Activated CD8-positive, alpha-beta memory T cell treated with anti-CD3 and anti-CD28 coated beads, Interleukin-2, amount 10 ng/mL, durations not matched to agents 7 days and 5 days (primary cell): ENCODE measurements at regions not wholly inside any gene's neighbourhood (a gene's known extent, or its start where the extent isn't known, plus 50 kb on each side); places are given as distances from the start of the nearest gene placed in this dataset.

ENCODE experiments used
- ATAC-seq: fragments of 150-1000 bp; cut with Tn5 transposase; one replicate; pipeline ENCODE4 v1.10.0; 2021; ENCODE audit warnings: moderate library complexity
- CTCF ChIA-PET: fragments of 350-600 bp; sonication (Branson Sonifier 250); formaldehyde crosslinking; loops from one replicate; lab custom pipeline; 2021; ENCODE audit warnings: antibody characterized with exemption; lab: Charles Lee
- DNase-seq: peaks from one replicate; pipeline ENCODE4 v3.0.0-alpha.2; 2020
- H3K27ac Mint-ChIP-seq: one replicate; pipeline ENCODE4 v1.8.0; 2021; ENCODE audit warnings: mild to moderate bottlenecking, mixed read lengths
- H3K27me3 Mint-ChIP-seq: one replicate; pipeline ENCODE4 v1.8.0; 2021; ENCODE audit warnings: mixed read lengths
- H3K36me3 Mint-ChIP-seq: one replicate; pipeline ENCODE4 v1.8.0; 2021; ENCODE audit warnings: mild to moderate bottlenecking, mixed read lengths
- H3K4me1 Mint-ChIP-seq: one replicate; pipeline ENCODE4 v1.8.0; 2021; ENCODE audit warnings: mixed read lengths
- H3K4me3 Mint-ChIP-seq: one replicate; pipeline ENCODE4 v1.8.0; 2021; ENCODE audit warnings: mild to moderate bottlenecking, moderate library complexity, mixed read lengths
- H3K9me3 Mint-ChIP-seq: one replicate; pipeline ENCODE4 v1.8.0; 2022; ENCODE audit warnings: low read depth, mixed read lengths

DNA sequence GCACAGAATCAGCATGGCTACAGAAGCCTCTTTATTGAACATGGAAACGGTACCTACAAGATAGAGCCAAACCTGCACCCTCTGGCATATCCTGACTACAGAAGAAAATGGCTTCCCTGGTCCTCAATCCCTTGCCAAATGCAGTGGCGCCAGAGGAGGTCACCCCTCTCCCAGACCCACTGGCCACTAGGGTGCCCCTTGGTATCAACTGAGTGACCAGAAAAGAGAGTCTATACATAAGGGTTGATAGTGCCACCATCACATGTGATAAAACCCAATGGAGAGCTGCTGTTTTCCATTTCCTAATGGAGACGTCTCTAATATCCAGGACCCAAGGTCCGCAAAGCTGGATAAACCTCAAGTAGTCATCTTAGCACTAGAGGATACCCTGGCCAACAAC is 52.7 kb upstream of the ALK start:
- CTCF ChIA-PET = no interaction called here
- no peaks in the 10 kb centered on the region for H3K9me3 Mint-ChIP-seq
- no peaks in the 10 kb centered on the region for H3K27me3 Mint-ChIP-seq
- no peaks in the 10 kb centered on the region for H3K36me3 Mint-ChIP-seq
- H3K4me1 Mint-ChIP-seq = no peaks in the 10 kb centered on the region
- no peak overlapping the region for H3K27ac Mint-ChIP-seq
- DNase-seq (no peak), ATAC-seq (no peak)
- no peak overlapping the region for H3K4me3 Mint-ChIP-seq

DNA sequence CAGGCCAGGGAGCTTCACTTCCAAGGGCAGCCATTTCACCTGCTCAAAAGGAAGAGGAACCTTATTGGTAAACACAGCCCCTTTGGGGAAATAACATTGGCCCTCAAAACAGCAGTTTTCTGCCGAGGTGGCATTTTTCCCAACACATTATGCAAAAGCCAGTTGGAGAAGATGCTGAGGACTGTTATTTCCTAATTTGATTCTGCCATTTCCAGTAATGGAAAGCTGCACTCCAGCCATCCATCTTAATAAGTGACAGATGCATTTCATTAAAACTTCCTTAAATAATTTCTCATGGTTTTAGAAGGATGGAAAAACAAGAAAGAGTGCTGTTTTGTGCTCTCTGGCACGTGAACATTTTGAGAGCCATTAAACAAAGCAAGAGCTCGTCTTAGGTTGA is 55.9 kb upstream of the ALK start:
- Mint-ChIP-seq H3K9me3 (no peaks in the 10 kb centered on the region), H3K4me1 (no peaks in the 10 kb centered on the region), H3K27me3 (peaks cover 5% of the 10 kb centered on the region), H3K4me3 (no peak overlapping the region), H3K27ac (no peak overlapping the region), H3K36me3 (no peaks in the 10 kb centered on the region)
- CTCF ChIA-PET = no interaction called here
- DNase-seq = no peak
- ATAC-seq = no peak

DNA sequence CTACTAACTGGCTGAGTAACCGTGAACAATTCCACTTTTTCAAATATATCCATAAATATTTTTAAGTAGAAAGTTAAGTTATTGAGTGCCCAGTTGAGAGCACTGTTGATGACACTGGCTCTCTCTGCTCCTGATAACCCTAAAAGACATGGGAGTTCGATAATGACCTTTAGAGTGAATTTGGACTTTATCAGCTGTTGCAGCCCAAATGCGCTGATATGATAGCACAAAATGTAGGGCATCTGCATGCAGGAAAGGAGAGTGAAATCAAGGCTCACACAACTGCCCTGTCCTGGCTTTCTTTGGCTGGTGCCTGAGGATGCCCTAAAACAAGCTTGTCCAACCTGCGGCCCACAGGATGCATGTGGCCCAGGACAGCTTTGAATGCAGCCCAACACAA is 60.0 kb upstream of the ALK start:
- Mint-ChIP-seq H3K27me3 (peaks cover 5% of the 10 kb centered on the region), H3K27ac (no peak overlapping the region), H3K36me3 (no peaks in the 10 kb centered on the region), H3K9me3 (no peaks in the 10 kb centered on the region), H3K4me3 (no peak overlapping the region), H3K4me1 (no peaks in the 10 kb centered on the region)
- ATAC-seq (no peak), DNase-seq (no peak)
- CTCF ChIA-PET = no interaction called here

DNA sequence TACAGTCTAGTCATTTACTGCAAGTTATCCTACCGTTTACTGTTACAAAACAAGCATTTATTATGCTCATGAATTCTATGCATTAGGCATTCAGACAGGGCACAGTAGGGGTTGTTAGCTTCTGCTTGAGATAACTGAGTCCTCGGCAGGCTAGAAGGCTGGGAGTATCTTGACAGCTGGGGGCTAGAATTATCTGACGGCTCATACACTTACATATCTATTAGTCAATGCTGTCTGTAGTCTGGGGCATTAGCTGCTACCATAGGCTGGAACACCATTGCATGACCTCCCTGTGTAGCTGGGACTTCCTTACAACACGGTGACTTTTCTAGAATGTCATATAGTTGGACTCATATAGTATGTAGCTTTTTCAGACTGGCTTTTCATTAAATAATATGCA is 61.9 kb upstream of the ALK start:
- no peaks in the 10 kb centered on the region for H3K36me3 Mint-ChIP-seq
- CTCF ChIA-PET = no interaction called here
- peaks cover 5% of the 10 kb centered on the region for H3K27me3 Mint-ChIP-seq
- H3K4me1 Mint-ChIP-seq = no peaks in the 10 kb centered on the region
- no peak overlapping the region for H3K27ac Mint-ChIP-seq
- no peaks in the 10 kb centered on the region for H3K9me3 Mint-ChIP-seq
- no peak for ATAC-seq
- no peak overlapping the region for H3K4me3 Mint-ChIP-seq
- DNase-seq = no peak

DNA sequence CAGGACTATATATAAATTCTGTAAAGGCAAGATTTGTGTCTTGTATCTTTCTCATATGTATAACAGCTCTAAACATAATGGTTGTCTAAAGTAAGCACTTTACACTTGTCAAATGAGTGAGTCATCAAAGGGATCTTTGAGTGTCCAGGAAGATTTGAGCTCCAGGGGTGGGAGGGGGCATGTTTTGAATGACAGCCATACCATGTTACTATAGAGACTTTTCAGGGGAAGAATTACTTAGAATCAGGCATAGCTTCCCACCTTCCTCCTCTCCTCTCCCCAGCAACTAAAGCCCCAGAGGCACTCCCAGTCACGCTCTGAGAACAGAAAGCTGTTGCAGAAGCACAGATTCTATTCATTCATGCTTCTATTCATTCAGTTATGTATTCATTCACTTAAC is 65.8 kb upstream of the ALK start:
- no peaks in the 10 kb centered on the region for H3K36me3 Mint-ChIP-seq
- CTCF ChIA-PET = no interaction called here
- H3K4me1 Mint-ChIP-seq = no peaks in the 10 kb centered on the region
- DNase-seq (no peak), ATAC-seq (no peak)
- peaks cover under 1% of the 10 kb centered on the region for H3K27me3 Mint-ChIP-seq
- H3K9me3 Mint-ChIP-seq = no peaks in the 10 kb centered on the region
- no peak overlapping the region for H3K27ac Mint-ChIP-seq
- no peak overlapping the region for H3K4me3 Mint-ChIP-seq

DNA sequence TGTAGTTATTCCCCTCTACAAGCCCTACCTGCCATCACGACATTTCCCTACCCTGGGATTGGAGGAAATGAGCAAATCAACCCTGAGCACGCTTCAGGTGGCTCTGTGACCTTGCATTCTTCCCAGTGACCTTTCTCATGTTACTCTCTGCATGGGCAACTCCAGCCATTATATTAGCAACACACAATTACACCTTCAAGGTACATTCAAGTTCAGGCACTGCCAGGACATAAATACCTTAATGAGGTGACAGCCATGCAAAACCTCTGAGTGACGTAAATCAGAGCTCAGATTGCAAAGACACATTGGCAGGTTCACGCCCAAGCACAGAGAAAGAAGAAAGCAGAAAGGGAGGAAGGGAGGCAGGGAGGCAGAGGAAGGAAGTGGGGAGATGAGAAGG is 68.7 kb upstream of the ALK start:
- Mint-ChIP-seq H3K4me1 (no peaks in the 10 kb centered on the region), H3K27ac (no peak overlapping the region), H3K4me3 (no peak overlapping the region), H3K36me3 (no peaks in the 10 kb centered on the region), H3K9me3 (no peaks in the 10 kb centered on the region), H3K27me3 (no peaks in the 10 kb centered on the region)
- DNase-seq = no peak
- ATAC-seq = no peak
- CTCF ChIA-PET = no interaction called here

DNA sequence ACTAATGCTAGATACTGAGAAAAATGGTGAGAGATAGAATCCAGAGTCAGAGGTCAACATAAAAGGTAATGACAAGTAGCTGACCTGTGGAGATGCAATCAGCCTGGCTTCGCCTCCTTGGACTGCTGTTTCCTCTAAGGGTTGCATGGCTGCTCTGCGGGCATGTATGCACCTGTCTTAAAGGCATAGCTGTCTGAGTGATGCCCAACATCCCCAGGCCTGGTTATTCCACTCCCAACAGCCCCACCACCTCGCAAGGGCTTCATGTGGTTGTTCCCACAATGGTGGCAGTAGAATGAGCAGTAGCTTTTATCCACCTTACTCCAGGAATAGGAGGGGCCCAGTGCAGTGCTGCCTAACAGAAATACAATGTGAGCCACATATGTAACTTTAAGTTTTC is 69.7 kb upstream of the ALK start:
- H3K9me3 Mint-ChIP-seq = no peaks in the 10 kb centered on the region
- H3K36me3 Mint-ChIP-seq = no peaks in the 10 kb centered on the region
- CTCF ChIA-PET = no interaction called here
- H3K27ac Mint-ChIP-seq = no peak overlapping the region
- DNase-seq = no peak
- no peaks in the 10 kb centered on the region for H3K4me1 Mint-ChIP-seq
- H3K4me3 Mint-ChIP-seq = no peak overlapping the region
- H3K27me3 Mint-ChIP-seq = peaks cover under 1% of the 10 kb centered on the region
- no peak for ATAC-seq

DNA sequence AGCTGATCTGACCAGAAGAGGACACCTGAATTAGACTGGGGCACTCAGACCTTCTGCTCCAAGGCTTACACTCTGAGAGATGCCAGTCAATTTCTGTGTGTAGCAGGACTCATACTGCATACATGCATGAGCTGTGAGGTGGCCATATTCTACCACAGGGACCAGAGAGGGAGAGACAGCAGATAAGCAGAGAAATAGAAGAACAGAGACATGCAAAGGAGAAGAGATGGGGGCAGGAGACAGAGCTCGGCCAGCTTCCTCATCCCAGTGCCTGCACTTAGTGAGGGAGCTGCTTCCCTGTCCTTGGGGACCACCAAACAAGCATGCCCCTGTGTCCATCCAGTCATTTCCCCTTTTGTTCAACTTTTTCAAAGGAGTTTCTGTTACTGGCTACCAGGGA is 73.9 kb upstream of the ALK start:
- H3K9me3 Mint-ChIP-seq = no peaks in the 10 kb centered on the region

DNA sequence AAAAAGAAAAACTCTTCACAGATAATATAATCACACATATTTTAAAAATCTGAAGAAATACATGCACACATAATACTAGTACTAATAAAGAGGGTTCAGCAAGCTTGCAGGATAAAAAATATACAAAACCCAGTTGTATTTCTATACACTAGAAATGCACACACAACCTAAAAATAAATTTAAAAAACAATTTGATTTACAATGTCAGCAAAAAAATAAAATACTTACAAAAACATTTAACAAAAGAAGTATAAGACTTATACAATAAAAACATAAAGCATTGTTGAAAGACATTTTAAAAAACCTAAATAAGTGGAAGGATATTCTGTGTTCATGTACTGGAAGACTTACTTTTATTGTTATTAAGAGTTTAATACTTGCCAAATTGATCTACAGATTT is 81.7 kb upstream of the ALK start:
- no peaks in the 10 kb centered on the region for H3K4me1 Mint-ChIP-seq
- ATAC-seq (no peak), DNase-seq (no peak)
- CTCF ChIA-PET = no interaction called here
- no peaks in the 10 kb centered on the region for H3K36me3 Mint-ChIP-seq
- H3K9me3 Mint-ChIP-seq = no peaks in the 10 kb centered on the region
- peaks cover 7% of the 10 kb centered on the region for H3K27me3 Mint-ChIP-seq
- no peak overlapping the region for H3K4me3 Mint-ChIP-seq
- H3K27ac Mint-ChIP-seq = no peak overlapping the region

More for the DNA sequence above, 73.9 kb upstream of the ALK start:
- CTCF ChIA-PET = no interaction called here
- ATAC-seq (no peak), DNase-seq (no peak)
- no peaks in the 10 kb centered on the region for H3K4me1 Mint-ChIP-seq
- H3K27ac Mint-ChIP-seq = no peak overlapping the region
- H3K36me3 Mint-ChIP-seq = no peaks in the 10 kb centered on the region
- H3K4me3 Mint-ChIP-seq = no peak overlapping the region
- H3K27me3 Mint-ChIP-seq = peaks cover 18% of the 10 kb centered on the region

DNA sequence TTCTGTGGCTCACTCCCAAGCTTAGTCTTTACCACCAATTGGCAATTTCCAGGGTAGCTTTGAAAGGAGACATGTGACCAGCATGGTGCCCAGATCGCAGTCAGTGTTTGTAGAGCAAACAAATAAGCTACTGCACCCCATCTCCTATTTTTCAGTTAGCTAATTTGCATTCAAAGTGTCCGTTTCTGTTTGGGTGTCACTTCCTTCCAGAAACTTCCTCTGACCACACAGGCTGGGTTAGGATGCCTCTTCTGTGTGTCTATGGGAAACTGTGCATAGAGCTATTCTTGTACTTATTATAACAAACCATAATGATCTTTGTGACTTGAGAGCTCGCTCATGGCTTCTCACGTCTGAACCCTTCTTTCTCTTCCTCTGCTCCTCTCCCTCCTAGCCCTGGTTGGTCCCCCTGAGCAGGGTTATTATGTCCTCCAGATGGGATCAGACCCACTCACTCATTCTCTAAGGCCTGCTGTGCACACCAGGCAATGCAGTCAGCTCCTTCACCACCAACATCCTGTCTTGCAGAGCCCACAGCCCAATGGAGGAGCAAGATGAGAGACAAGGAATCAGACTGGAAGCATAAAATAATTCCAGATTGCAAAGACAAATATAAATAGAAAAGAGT is 101.2 kb upstream of the ALK start:
- peaks cover 11% of the 10 kb centered on the region for H3K27me3 Mint-ChIP-seq
- no peaks in the 10 kb centered on the region for H3K4me1 Mint-ChIP-seq
- no peaks in the 10 kb centered on the region for H3K36me3 Mint-ChIP-seq
- CTCF ChIA-PET = no interaction called here
- no peak overlapping the region for H3K27ac Mint-ChIP-seq
- DNase-seq (no peak), ATAC-seq (no peak)
- H3K9me3 Mint-ChIP-seq = no peaks in the 10 kb centered on the region
- no peak overlapping the region for H3K4me3 Mint-ChIP-seq

DNA sequence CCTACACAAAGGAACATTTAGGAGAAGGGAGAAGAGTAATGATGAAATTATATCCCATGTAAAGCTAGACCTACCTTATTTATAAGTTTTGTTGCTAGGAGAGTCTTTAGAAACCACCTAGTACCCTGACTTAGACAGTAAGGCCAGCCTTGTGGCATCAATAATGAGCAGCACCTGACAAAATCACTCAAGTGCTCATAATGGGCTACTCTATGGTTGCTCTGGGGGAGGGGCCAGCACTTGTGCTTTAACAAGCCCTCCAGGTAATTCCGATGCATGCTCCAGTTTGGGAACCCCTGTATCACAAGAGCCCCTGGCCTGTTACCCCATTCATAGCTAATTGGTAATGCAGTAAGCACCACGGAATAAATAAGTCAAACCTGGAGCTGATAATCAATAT is 102.9 kb upstream of the ALK start:
- H3K4me3 Mint-ChIP-seq = no peak overlapping the region
- no peak overlapping the region for H3K27ac Mint-ChIP-seq
- peaks cover 6% of the 10 kb centered on the region for H3K27me3 Mint-ChIP-seq
- CTCF ChIA-PET = interaction anchor here (2.0 kb wide), 1 partner anchor 101 kb away, joined by 6 read pairs; no protein-coding TSS in a partner anchor
- no peak for DNase-seq
- H3K36me3 Mint-ChIP-seq = no peaks in the 10 kb centered on the region
- no peak for ATAC-seq
- no peaks in the 10 kb centered on the region for H3K4me1 Mint-ChIP-seq
- no peaks in the 10 kb centered on the region for H3K9me3 Mint-ChIP-seq

DNA sequence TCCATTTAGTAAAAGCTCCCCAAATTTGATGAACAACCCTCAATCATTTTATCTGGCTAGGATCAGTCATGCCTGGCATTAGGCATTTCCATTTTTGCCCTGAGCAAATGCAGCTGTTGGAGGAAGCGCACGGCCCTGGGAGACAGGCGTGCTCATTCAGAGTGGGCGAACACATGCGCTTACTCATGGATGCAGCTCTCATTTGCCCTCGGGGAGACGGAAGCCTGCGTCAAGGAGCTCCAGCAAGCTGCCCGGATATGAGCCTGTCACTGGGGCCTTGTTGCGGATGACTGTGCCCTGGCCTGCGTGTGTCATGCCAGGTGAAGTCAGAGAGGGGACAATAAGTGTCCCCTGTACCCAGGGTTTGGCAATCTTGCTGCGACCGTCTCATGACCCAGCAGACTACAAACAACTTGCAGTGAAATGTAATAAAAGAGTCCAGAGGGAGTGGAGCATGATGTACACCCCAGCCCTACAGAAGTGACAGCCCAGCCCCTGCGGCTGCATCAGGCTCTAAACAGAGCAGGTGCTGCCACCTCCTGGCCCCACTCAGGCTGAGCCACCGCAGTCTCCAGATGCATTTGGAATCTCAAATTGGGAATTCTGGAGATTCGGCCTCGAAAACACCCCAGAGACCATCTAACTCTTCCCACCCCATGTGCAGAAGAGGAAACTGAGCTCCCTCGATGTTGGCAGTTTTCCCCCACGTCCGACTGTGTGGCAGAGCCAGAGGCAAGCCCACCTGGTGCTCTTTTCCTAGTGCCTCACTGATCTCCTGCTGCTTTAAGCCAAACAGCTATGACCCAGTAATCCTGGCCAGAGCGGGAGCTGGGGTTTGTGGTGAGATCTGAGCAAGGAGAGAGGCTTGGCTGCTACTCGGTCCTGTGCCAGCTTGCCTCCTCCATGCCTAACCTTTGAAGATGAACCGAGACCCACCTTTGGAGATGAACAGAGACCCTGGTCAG is 105.0 kb upstream of the ALK start:
- ATAC-seq = no peak
- Mint-ChIP-seq H3K4me3 (no peak overlapping the region), H3K36me3 (no peaks in the 10 kb centered on the region), H3K27me3 (peaks cover 9% of the 10 kb centered on the region), H3K4me1 (no peaks in the 10 kb centered on the region), H3K27ac (no peak overlapping the region), H3K9me3 (no peaks in the 10 kb centered on the region)
- DNase-seq = no peak
- CTCF ChIA-PET = interaction anchor here (0.6 to 2.0 kb wide), 4 partner anchors 14 to 150 kb away, joined by 3 to 6 read pairs (median 4); no protein-coding TSS in a partner anchor

DNA sequence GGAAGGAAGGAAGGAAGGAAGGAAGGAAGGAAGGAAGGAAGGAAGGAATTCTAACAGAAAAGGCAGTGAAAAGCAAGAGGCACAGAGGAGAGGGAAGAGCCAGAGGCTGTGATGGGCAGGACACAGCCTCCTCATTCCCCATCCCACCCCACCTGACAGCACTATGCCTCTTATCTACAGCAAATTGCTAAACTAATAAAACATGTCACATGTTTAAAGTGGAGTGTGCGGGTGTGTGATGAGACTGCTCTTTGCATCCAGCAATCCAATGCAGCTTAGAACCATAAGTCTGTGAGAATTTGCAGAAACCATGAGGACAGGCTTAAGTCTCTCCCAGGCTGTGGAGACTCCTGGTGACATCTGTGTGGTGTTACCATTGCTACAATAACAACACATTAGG is 108.4 kb upstream of the ALK start:
- ATAC-seq (no peak), DNase-seq (no peak)
- Mint-ChIP-seq H3K4me1 (no peaks in the 10 kb centered on the region), H3K4me3 (no peak overlapping the region), H3K9me3 (no peaks in the 10 kb centered on the region), H3K27ac (no peak overlapping the region), H3K27me3 (peaks cover 13% of the 10 kb centered on the region), H3K36me3 (no peaks in the 10 kb centered on the region)
- CTCF ChIA-PET = no interaction called here

DNA sequence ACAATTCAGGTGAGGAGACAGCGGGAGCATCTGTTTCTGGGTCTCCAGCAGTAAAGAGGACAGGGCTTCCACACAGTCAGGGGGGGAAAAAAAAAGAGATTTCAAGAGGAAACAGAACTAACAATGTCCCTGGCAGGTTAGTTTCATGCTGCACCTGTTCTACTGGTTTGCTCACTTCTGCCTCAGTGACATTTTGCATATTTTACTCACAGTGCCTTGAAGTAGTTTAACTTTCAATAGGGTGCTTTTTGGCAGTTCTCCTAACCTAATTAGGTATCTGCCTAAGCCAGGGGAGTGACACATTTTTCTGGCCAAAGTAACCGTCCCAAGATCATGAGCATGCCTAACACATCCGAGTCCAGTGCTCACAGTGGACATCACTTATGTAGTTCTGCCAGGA is 109.0 kb upstream of the ALK start:
- CTCF ChIA-PET = no interaction called here
- Mint-ChIP-seq H3K4me1 (no peaks in the 10 kb centered on the region), H3K27ac (no peak overlapping the region), H3K9me3 (no peaks in the 10 kb centered on the region), H3K27me3 (peaks cover 13% of the 10 kb centered on the region), H3K4me3 (no peak overlapping the region), H3K36me3 (no peaks in the 10 kb centered on the region)
- ATAC-seq (no peak), DNase-seq (no peak)
